Neural cell (in vitro differentiated cells): ENCODE measurements at regions not wholly inside any gene's neighbourhood (a gene's known extent, or its start where the extent isn't known, plus 50 kb on each side); places are given as distances from the start of the nearest gene placed in this dataset.

Source experiments
- H2AFZ ChIP-seq: fragments of 200-600, 300-800 bp; sonication (generic), shearing (Covaris generic); 2 replicates; pipeline ENCODE4 v1.6.0; 2014; ENCODE audit warnings: low read depth, mild to moderate bottlenecking, antibody characterized with exemption, low read length, moderate library complexity
- H3F3A ChIP-seq: fragments of 200-600 bp; shearing (Covaris generic); 2 replicates; pipeline ENCODE4 v1.6.1; 2016; ENCODE audit warnings: mild to moderate bottlenecking, moderate library complexity, mixed read lengths, antibody characterized with exemption, low read length; ENCODE audit not compliant: insufficient read depth, poor library complexity, severe bottlenecking
- H3K27ac ChIP-seq: fragments of 200-600, 300-800 bp; sonication (generic), shearing (Covaris generic); 2 replicates; pipeline ENCODE4 v1.5.1; 2014; ENCODE audit warnings: mild to moderate bottlenecking, low read length, moderate library complexity
- H3K27me3 ChIP-seq: fragments of 300-800, 200-600 bp; sonication (generic), shearing (Covaris generic); 2 replicates; pipeline ENCODE4 v1.6.0; 2014; ENCODE audit warnings: mild to moderate bottlenecking, low read depth, low read length, moderate library complexity; ENCODE audit not compliant: insufficient read depth
- H3K36me3 ChIP-seq: fragments of 300-800, 200-600 bp; sonication (generic), shearing (Covaris generic); 2 replicates; pipeline ENCODE4 v1.5.1; 2014; ENCODE audit warnings: mild to moderate bottlenecking, antibody characterized with exemption, low read length, moderate library complexity; ENCODE audit not compliant: insufficient read depth
- H3K4me2 ChIP-seq: fragments of 300-800, 200-600 bp; sonication (generic), shearing (Covaris generic); 2 replicates; pipeline ENCODE4 v1.6.0; 2014; ENCODE audit warnings: mild to moderate bottlenecking, low read length
- H3K4me3 ChIP-seq: fragments of 300-800, 200-600 bp; sonication (generic), shearing (Covaris generic); 2 replicates; pipeline ENCODE4 v1.5.1; 2014; ENCODE audit warnings: mild to moderate bottlenecking, low read length, moderate library complexity
- H3K79me2 ChIP-seq: fragments of 200-600 bp; shearing (Covaris generic); replicated peaks from 2 replicates; pipeline ENCODE4 v1.6.0; 2014; ENCODE audit warnings: mild to moderate bottlenecking, low read length, moderate library complexity; ENCODE audit not compliant: insufficient read depth
- H3K9ac ChIP-seq: fragments of 300-800, 200-600 bp; sonication (generic), shearing (Covaris generic); 2 replicates; pipeline ENCODE4 v1.6.1; 2016; ENCODE audit warnings: mild to moderate bottlenecking, low read length, mixed read lengths
- H3K9me2 ChIP-seq: fragments of 200-600 bp; shearing (Covaris generic); 2 replicates; pipeline ENCODE4 v1.6.1; 2016; ENCODE audit warnings: mild to moderate bottlenecking, low read length, mixed read lengths; ENCODE audit not compliant: insufficient read depth
- H3K9me3 ChIP-seq: fragments of 200-600, 300-800 bp; sonication (generic), shearing (Covaris generic); 2 replicates; pipeline ENCODE4 v1.6.1; 2016; ENCODE audit warnings: mild to moderate bottlenecking, mixed run types, low read length, moderate library complexity, mixed read lengths
- H4K20me1 ChIP-seq: fragments of 200-600 bp; shearing (Covaris generic); 2 replicates; pipeline ENCODE4 v1.6.1; 2016; ENCODE audit warnings: mild to moderate bottlenecking, mixed run types; ENCODE audit not compliant: insufficient read depth
- CTCF ChIP-seq: fragments of 450-650 bp; IDR thresholded peaks from 2 replicates; pipeline ENCODE4 v1.5.1; 2014; ENCODE audit warnings: antibody characterized with exemption, mild to moderate bottlenecking, moderate library complexity; ENCODE audit not compliant: poor library complexity, severe bottlenecking
- EP300 ChIP-seq: fragments of 450-650 bp; conservative IDR thresholded peaks from 2 replicates; pipeline ENCODE4 v1.6.1; 2014; ENCODE audit warnings: antibody characterized with exemption, mild to moderate bottlenecking, moderate library complexity; ENCODE audit not compliant: poor library complexity, severe bottlenecking
- EZH2 ChIP-seq: fragments of 200-600, 300-800 bp; shearing (Covaris generic), sonication (generic); IDR thresholded peaks from 2 replicates; pipeline ENCODE4 v1.6.1; 2014; ENCODE audit warnings: antibody characterized with exemption, low read length, borderline replicate concordance, mild to moderate bottlenecking; ENCODE audit not compliant: insufficient read depth, poor library complexity, severe bottlenecking
- MXI1 ChIP-seq: fragments of 450-650 bp; conservative IDR thresholded peaks from 2 replicates; pipeline ENCODE4 v1.6.1; 2014; ENCODE audit warnings: antibody characterized with exemption, mild to moderate bottlenecking; ENCODE audit not compliant: poor library complexity, severe bottlenecking
- POLR2AphosphoS5 ChIP-seq: IDR thresholded peaks from 2 replicates; pipeline ENCODE4 v1.6.1; 2012
- RAD21 ChIP-seq: fragments of 450-650 bp; conservative IDR thresholded peaks from 2 replicates; pipeline ENCODE4 v1.6.1; 2014; ENCODE audit warnings: antibody characterized with exemption, mild to moderate bottlenecking, moderate library complexity
- REST ChIP-seq: IDR thresholded peaks from 2 replicates; pipeline ENCODE4 v1.6.1; 2012; ENCODE audit warnings: borderline replicate concordance
- SMC3 ChIP-seq: fragments of 450-650 bp; conservative IDR thresholded peaks from 2 replicates; pipeline ENCODE4 v1.6.1; 2014; ENCODE audit warnings: antibody characterized with exemption, mild to moderate bottlenecking, moderate library complexity; ENCODE audit not compliant: poor library complexity
- TAF1 ChIP-seq: IDR thresholded peaks from 2 replicates; pipeline ENCODE4 v1.6.1; 2012; ENCODE audit warnings: low read depth

- H3K9me2 ChIP-seq: no peaks in the 10 kb centered on the region
- H3K4me2 ChIP-seq: no peak overlapping the region
- no peaks in the 10 kb centered on the region for H3K27me3 ChIP-seq
- no peak overlapping the region for H3K27ac ChIP-seq
- no peak overlapping the region for H3K9ac ChIP-seq
- H3K4me3 ChIP-seq: no peak overlapping the region
- no peak overlapping the region for H2AFZ ChIP-seq
- no peaks in the 10 kb centered on the region for H3K36me3 ChIP-seq
- TF ChIP-seq RAD21: no peak
- H3K9me3 ChIP-seq: no peaks in the 10 kb centered on the region
- no peaks in the 10 kb centered on the region for H3F3A ChIP-seq
- no peaks in the 10 kb centered on the region for H4K20me1 ChIP-seq
- H3K79me2 ChIP-seq: no peaks in the 10 kb centered on the region
Observed at GRCh38 chr4:42344309-42344708, 53.0 kb upstream of the SHISA3 start.

GRCh38 chr4:42344749-42345148 lies 52.5 kb upstream of the SHISA3 start:
- Histone ChIP-seq H4K20me1 (no peaks in the 10 kb centered on the region), H2AFZ (no peak overlapping the region)
- TF ChIP-seq EP300 (no peak), MXI1 (no peak), TAF1 (no peak), REST (no peak), SMC3 (no peak), POLR2AphosphoS5 (no peak), CTCF (no peak), RAD21 (no peak), EZH2 (no peak)

GRCh38 chr4:42345962-42346544 lies 51.2 kb upstream of the SHISA3 start:
- H3K27me3 ChIP-seq: no peaks in the 10 kb centered on the region
- no peaks in the 10 kb centered on the region for H3K9me2 ChIP-seq
- no peak overlapping the region for H3K4me2 ChIP-seq
- H3K4me3 ChIP-seq: no peak overlapping the region
- no peak overlapping the region for H3K27ac ChIP-seq
- no peak for TF ChIP-seq MXI1
- TF ChIP-seq CTCF: no peak
- no peak for TF ChIP-seq EP300
- no peak for TF ChIP-seq POLR2AphosphoS5
- TF ChIP-seq RAD21: no peak
- TF ChIP-seq EZH2: no peak
- no peak for TF ChIP-seq SMC3
- no peak for TF ChIP-seq REST
- TF ChIP-seq TAF1: no peak
- no peaks in the 10 kb centered on the region for H3F3A ChIP-seq
- H4K20me1 ChIP-seq: no peaks in the 10 kb centered on the region
- no peak overlapping the region for H3K9ac ChIP-seq
- H3K9me3 ChIP-seq: no peaks in the 10 kb centered on the region
- no peak overlapping the region for H2AFZ ChIP-seq
- H3K36me3 ChIP-seq: no peaks in the 10 kb centered on the region
- H3K79me2 ChIP-seq: no peaks in the 10 kb centered on the region

More at GRCh38 chr4:42344749-42345148, 52.5 kb upstream of the SHISA3 start:
- Histone ChIP-seq H3F3A (no peaks in the 10 kb centered on the region), H3K36me3 (no peaks in the 10 kb centered on the region), H3K4me3 (no peak overlapping the region), H3K4me2 (no peak overlapping the region), H3K27me3 (no peaks in the 10 kb centered on the region), H3K9ac (no peak overlapping the region), H3K27ac (no peak overlapping the region), H3K9me3 (no peaks in the 10 kb centered on the region), H3K79me2 (no peaks in the 10 kb centered on the region), H3K9me2 (no peaks in the 10 kb centered on the region)
